CD4-positive, alpha-beta memory T cell (primary cell): ENCODE measurements at regions not wholly inside any gene's neighbourhood (a gene's known extent, or its start where the extent isn't known, plus 50 kb on each side); places are given as distances from the start of the nearest gene placed in this dataset.

Source experiments
- CTCF ChIA-PET: fragments of 350-600 bp; sonication (Branson Sonifier 250); formaldehyde crosslinking; loops from one replicate; lab custom pipeline; 2021; ENCODE audit warnings: inconsistent platforms; ENCODE audit not compliant: partially characterized antibody; lab: Charles Lee
- POLR2A ChIA-PET: fragments of 350-600 bp; sonication (Branson Sonifier 250); formaldehyde crosslinking; loops from one replicate; lab custom pipeline; 2021; ENCODE audit not compliant: partially characterized antibody; lab: Charles Lee
- DNase-seq, 5 donors: peaks; one replicate each; pipeline versions ENCODE4 v3.0.0 to v3.0.0-alpha.2; 2020 to 2022; ENCODE audit warnings: mixed read lengths in 1 of 5
- H3K27ac ChIP-seq: one replicate; pipeline ENCODE4 v1.7.0; 2013; ENCODE audit warnings: low read depth, low read length
- H3K27me3 ChIP-seq: 2 replicates; pipeline ENCODE4 v1.7.0; 2013; ENCODE audit warnings: mild to moderate bottlenecking, low read length, moderate library complexity; ENCODE audit not compliant: insufficient read depth
- H3K36me3 ChIP-seq: 2 replicates; pipeline ENCODE4 v1.7.0; 2013; ENCODE audit warnings: mild to moderate bottlenecking, low read length, moderate library complexity; ENCODE audit not compliant: insufficient read depth
- H3K4me1 ChIP-seq: 2 replicates; pipeline ENCODE4 v1.7.0; 2013; ENCODE audit warnings: mild to moderate bottlenecking, low read length, moderate library complexity; ENCODE audit not compliant: insufficient read depth
- H3K4me3 ChIP-seq, 2 donors: one replicate each; pipeline ENCODE4 v1.7.0; 2013; ENCODE audit warnings: low read length in 2 of 2, mild to moderate bottlenecking in 1 of 2
- H3K9me3 ChIP-seq, 2 donors: one replicate each; pipeline ENCODE4 v1.7.0; 2013; ENCODE audit warnings: low read length in 2 of 2, control low read depth in 1 of 2; ENCODE audit not compliant: control insufficient read depth in 1 of 2
- H3K27ac Mint-ChIP-seq, 7 donors: one replicate each; pipeline ENCODE4 v1.8.0; 2020 to 2021; ENCODE audit warnings: mixed read lengths in 7 of 7, mild to moderate bottlenecking in 6 of 7, inconsistent platforms in 3 of 7, moderate library complexity in 3 of 7
- H3K27me3 Mint-ChIP-seq, 2 donors: one replicate each; pipeline ENCODE4 v1.8.0; 2020 to 2021; ENCODE audit warnings: mixed read lengths in 2 of 2
- H3K36me3 Mint-ChIP-seq, 2 donors: one replicate each; pipeline ENCODE4 v1.8.0; 2020 to 2021; ENCODE audit warnings: mixed read lengths in 2 of 2, inconsistent platforms in 1 of 2, mild to moderate bottlenecking in 1 of 2
- H3K4me1 Mint-ChIP-seq, 4 donors: one replicate each; pipeline ENCODE4 v1.8.0; 2020 to 2021; ENCODE audit warnings: mixed read lengths in 4 of 4, mild to moderate bottlenecking in 1 of 4
- H3K4me3 Mint-ChIP-seq, 8 donors: one replicate each; pipeline ENCODE4 v1.8.0; 2020 to 2021; ENCODE audit warnings: mixed read lengths in 8 of 8, mild to moderate bottlenecking in 7 of 8, moderate library complexity in 6 of 8, inconsistent platforms in 3 of 8
- H3K9me3 Mint-ChIP-seq, 8 donors: one replicate each; pipeline ENCODE4 v1.8.0; 2020 to 2021; ENCODE audit warnings: mixed read lengths in 8 of 8, mild to moderate bottlenecking in 5 of 8, inconsistent platforms in 3 of 8, moderate library complexity in 1 of 8
- intact Hi-C: fragments of 100-400 bp; cut with micrococcal nuclease; formaldehyde crosslinking; loops from one replicate; pipeline ENCODE4 v1.15.1; 2023

DNA sequence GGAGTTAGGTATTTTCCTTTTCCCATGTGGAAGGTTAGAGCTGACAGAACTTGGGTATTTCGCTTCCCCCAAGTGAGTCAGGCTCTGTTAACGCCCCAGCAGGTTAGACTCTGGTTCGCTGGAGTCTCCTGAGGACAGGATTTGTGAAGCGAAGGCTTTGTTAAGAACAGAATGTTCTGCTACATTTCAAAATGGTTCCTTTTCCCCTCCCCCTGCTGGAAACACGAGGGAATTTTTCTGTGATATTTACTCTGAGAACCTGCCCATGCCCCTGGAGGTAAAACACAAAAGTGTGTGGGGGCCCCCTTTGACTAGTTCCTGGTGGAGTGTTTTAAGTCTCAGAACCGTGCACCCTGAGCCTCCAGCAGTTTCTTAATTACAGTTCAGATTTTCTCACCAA lies 731.4 kb upstream of the CITED2 start:
- ChIA-PET CTCF (no interaction called here), POLR2A (no interaction called here)
- Histone ChIP-seq H3K4me1 (no peaks in the 10 kb centered on the region), H3K27ac (no peak overlapping the region), H3K27me3 (no peaks in the 10 kb centered on the region), H3K36me3 (no peaks in the 10 kb centered on the region), H3K9me3 (no peaks in the 10 kb centered on the region), H3K4me3 (no peak overlapping the region)
- Mint-ChIP-seq H3K4me1 (peaks cover 0 to 4% (median 0%) of the 10 kb centered on the region in 4 donors), H3K27ac (no peak overlapping the region), H3K27me3 (peaks cover 0 to 6% of the 10 kb centered on the region in 2 donors), H3K4me3 (no peak overlapping the region), H3K9me3 (no peaks in the 10 kb centered on the region), H3K36me3 (no peaks in the 10 kb centered on the region)
- DNase-seq, result peak in 1 of 5 donors; percentile 1
- intact Hi-C loops, result loop anchor here (10.0 kb wide), 1 partner anchor 731 kb away; the partner anchor contains the start of gene CITED2

DNA sequence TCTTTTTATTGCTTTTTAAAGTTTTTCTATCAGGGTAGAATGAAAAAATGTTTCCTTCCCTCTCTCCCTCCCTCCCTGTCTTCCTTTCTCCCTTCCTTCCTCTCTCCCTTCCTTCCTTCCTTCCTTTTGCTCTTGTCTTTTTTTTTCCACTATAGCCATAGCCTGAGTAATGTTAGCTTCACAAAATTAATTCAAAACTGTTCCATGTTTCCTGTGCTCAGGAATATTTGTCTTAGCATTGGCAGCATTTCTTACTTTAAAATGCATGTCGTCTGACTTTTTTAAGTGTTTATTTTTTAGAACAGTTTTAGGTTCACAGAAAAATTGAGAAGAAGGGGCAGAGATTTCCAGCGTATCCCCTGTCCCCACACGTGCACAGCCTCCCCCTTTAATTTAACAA lies 730.8 kb upstream of the CITED2 start:
- ChIA-PET POLR2A (no interaction called here), CTCF (no interaction called here)
- peaks cover 0 to 4% of the 10 kb centered on the region in 2 donors for H3K27me3 Mint-ChIP-seq
- H3K27ac Mint-ChIP-seq, result no peak overlapping the region
- H3K4me1 Mint-ChIP-seq, result peaks cover 0 to 4% (median 0%) of the 10 kb centered on the region in 4 donors
- H3K27me3 ChIP-seq, result no peaks in the 10 kb centered on the region
- no peak for DNase-seq
- no peaks in the 10 kb centered on the region for H3K9me3 ChIP-seq
- H3K4me1 ChIP-seq, result no peaks in the 10 kb centered on the region
- H3K4me3 Mint-ChIP-seq, result no peak overlapping the region
- no peak overlapping the region for H3K27ac ChIP-seq
- intact Hi-C loops, result loop anchor here (10.0 kb wide), 1 partner anchor 730 kb away; the partner anchor contains the start of gene CITED2
- H3K9me3 Mint-ChIP-seq, result no peaks in the 10 kb centered on the region
- H3K4me3 ChIP-seq, result no peak overlapping the region
- H3K36me3 ChIP-seq, result no peaks in the 10 kb centered on the region
- H3K36me3 Mint-ChIP-seq, result no peaks in the 10 kb centered on the region

DNA sequence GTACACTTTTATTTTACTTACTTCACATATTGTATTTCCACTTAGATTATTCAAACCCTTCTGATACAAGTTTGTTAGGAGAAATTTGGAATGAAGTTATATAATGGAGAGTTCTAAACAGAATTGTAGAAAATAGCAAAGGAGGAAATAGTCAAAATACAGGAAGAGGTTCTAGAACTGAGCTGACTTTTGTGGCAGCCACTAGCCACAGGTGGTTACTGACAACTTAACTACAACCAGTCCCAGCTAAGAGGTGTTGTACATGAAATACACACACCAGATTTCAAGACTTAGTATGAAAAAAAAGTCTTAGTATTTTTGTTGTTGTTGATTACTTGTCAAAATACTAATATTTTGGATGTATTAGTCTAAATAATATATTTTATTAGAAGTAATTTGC lies 727.4 kb upstream of the CITED2 start:
- no peaks in the 10 kb centered on the region for H3K9me3 Mint-ChIP-seq
- H3K27ac ChIP-seq, result no peak overlapping the region
- POLR2A ChIA-PET, result no interaction called here
- intact Hi-C loops, result loop anchor here (10.0 kb wide), 1 partner anchor 727 kb away; the partner anchor contains the start of gene CITED2
- no peaks in the 10 kb centered on the region for H3K27me3 Mint-ChIP-seq
- no peaks in the 10 kb centered on the region for H3K27me3 ChIP-seq
- no peak overlapping the region for H3K4me3 ChIP-seq
- no peaks in the 10 kb centered on the region for H3K9me3 ChIP-seq
- no peak overlapping the region for H3K27ac Mint-ChIP-seq
- H3K4me1 Mint-ChIP-seq, result peaks cover 0 to 4% (median 0%) of the 10 kb centered on the region in 4 donors
- no peaks in the 10 kb centered on the region for H3K36me3 ChIP-seq
- DNase-seq, result no peak
- no peaks in the 10 kb centered on the region for H3K36me3 Mint-ChIP-seq
- H3K4me1 ChIP-seq, result no peaks in the 10 kb centered on the region
- CTCF ChIA-PET, result no interaction called here
- no peak overlapping the region for H3K4me3 Mint-ChIP-seq

DNA sequence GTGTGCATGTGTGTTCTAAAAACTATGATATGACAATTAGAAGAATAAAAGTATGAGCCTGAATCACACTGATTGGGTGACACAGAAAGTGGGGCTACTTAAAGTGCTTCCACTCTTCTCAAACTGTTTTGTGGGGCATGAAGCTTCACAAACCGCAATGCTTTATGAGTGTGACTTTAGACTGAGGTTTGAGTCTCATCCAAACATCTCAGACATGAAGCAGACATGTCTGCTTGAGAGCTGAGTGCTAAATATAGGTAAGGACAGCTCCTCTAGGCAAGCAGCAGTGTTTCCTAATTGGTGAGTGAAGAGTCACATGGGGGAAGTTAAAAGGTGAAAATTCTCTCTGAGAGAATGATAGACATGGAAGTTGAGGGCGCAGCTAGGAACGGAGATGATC lies 726.9 kb upstream of the CITED2 start:
- H3K4me1 Mint-ChIP-seq, result peaks cover 0 to 4% (median 0%) of the 10 kb centered on the region in 4 donors
- H3K36me3 Mint-ChIP-seq, result no peaks in the 10 kb centered on the region
- no peak overlapping the region for H3K27ac ChIP-seq
- H3K4me3 Mint-ChIP-seq, result peak overlapping the region in 1 of 8 donors; percentile 38
- no peaks in the 10 kb centered on the region for H3K9me3 ChIP-seq
- no peaks in the 10 kb centered on the region for H3K9me3 Mint-ChIP-seq
- POLR2A ChIA-PET, result no interaction called here
- no peak overlapping the region for H3K4me3 ChIP-seq
- CTCF ChIA-PET, result no interaction called here
- no peaks in the 10 kb centered on the region for H3K36me3 ChIP-seq
- H3K27me3 Mint-ChIP-seq, result no peaks in the 10 kb centered on the region
- H3K4me1 ChIP-seq, result no peaks in the 10 kb centered on the region
- H3K27ac Mint-ChIP-seq, result no peak overlapping the region
- intact Hi-C loops, result loop anchor here (10.0 kb wide), 1 partner anchor 727 kb away; the partner anchor contains the start of gene CITED2
- DNase-seq, result no peak
- no peaks in the 10 kb centered on the region for H3K27me3 ChIP-seq

DNA sequence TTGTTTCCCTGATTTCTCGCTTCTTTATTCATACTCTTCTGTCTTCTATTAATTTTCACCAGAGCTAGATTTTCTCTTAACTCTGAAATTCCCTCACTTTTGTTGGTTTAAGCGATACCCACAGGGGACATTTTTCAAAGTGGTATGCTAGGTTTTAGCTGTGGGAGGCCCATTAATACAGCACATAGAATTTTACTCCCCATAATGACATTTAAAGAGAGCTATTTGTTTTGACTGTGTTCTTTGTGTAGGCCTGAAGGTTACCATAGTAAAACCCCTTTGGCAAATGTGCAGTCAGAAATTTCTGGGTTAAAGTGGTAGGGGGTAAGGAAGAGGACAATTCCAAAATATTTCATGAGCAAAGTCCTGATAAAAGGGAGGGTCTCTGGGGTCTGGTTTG lies 721.1 kb upstream of the CITED2 start:
- H3K36me3 ChIP-seq, result no peaks in the 10 kb centered on the region
- DNase-seq, result no peak
- H3K27me3 Mint-ChIP-seq, result peaks cover 0 to 4% of the 10 kb centered on the region in 2 donors
- H3K36me3 Mint-ChIP-seq, result no peaks in the 10 kb centered on the region
- no peak overlapping the region for H3K27ac Mint-ChIP-seq
- H3K4me3 Mint-ChIP-seq, result no peak overlapping the region
- H3K4me1 ChIP-seq, result no peaks in the 10 kb centered on the region
- ChIA-PET POLR2A (no interaction called here), CTCF (no interaction called here)
- no peaks in the 10 kb centered on the region for H3K4me1 Mint-ChIP-seq
- intact Hi-C loops, result no loop called here
- H3K9me3 ChIP-seq, result no peaks in the 10 kb centered on the region
- H3K9me3 Mint-ChIP-seq, result peaks cover 0 to 2% (median 0%) of the 10 kb centered on the region in 8 donors
- H3K4me3 ChIP-seq, result no peak overlapping the region
- no peak overlapping the region for H3K27ac ChIP-seq
- no peaks in the 10 kb centered on the region for H3K27me3 ChIP-seq

DNA sequence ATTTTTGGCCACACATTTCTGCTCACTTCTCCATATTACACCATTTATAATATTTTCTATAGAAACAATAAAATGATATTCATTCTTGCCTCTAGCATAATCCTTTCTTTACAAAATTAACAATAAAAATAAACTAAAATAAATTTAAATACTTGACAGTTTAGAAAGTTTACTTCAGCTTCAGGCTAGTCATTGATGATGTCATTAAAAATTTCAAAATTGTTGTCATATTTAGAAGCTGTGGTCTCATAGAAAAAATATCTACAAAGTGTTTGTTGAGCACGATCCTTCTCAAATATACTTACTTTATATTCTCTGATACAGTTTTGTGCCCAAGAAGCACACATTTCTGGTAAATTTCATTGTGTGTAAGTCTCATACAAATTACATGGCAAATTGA lies 717.4 kb upstream of the CITED2 start:
- Histone ChIP-seq H3K4me3 (no peak overlapping the region), H3K27ac (no peak overlapping the region), H3K4me1 (no peaks in the 10 kb centered on the region), H3K36me3 (no peaks in the 10 kb centered on the region), H3K27me3 (no peaks in the 10 kb centered on the region), H3K9me3 (no peaks in the 10 kb centered on the region)
- ChIA-PET CTCF (no interaction called here), POLR2A (no interaction called here)
- Mint-ChIP-seq H3K36me3 (no peaks in the 10 kb centered on the region), H3K4me3 (no peak overlapping the region), H3K27ac (no peak overlapping the region), H3K9me3 (peaks cover 0 to 2% (median 0%) of the 10 kb centered on the region in 8 donors), H3K27me3 (peaks cover 3 to 4% of the 10 kb centered on the region in 2 donors), H3K4me1 (no peaks in the 10 kb centered on the region)
- intact Hi-C loops, result no loop called here
- no peak for DNase-seq

DNA sequence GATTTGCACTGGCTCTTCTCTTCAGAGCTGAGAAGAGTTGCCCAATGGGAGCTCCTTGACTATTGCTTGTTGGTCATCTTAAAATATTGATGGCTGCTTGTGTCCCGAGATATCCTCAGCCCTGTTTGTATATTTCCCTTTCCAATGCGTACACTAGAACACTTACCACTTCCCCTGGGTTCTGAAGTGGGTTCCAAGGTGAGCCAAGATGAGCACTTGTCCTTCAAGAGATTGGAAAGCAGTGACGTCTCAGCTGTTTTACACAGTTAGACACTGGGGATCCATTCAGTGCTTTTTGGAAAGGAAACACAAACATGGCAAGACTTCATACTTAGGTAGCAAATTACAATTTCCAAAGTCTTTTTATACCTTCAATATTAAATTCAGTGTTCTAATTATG lies 716.4 kb upstream of the CITED2 start:
- Histone ChIP-seq H3K36me3 (no peaks in the 10 kb centered on the region), H3K9me3 (no peaks in the 10 kb centered on the region), H3K27me3 (no peaks in the 10 kb centered on the region), H3K27ac (no peak overlapping the region), H3K4me1 (no peaks in the 10 kb centered on the region), H3K4me3 (no peak overlapping the region)
- ChIA-PET CTCF (no interaction called here), POLR2A (no interaction called here)
- Mint-ChIP-seq H3K27me3 (peaks cover 3 to 4% of the 10 kb centered on the region in 2 donors), H3K36me3 (no peaks in the 10 kb centered on the region), H3K9me3 (peaks cover 0 to 2% (median 0%) of the 10 kb centered on the region in 8 donors), H3K27ac (no peak overlapping the region), H3K4me1 (no peaks in the 10 kb centered on the region), H3K4me3 (no peak overlapping the region)
- DNase-seq, result no peak
- intact Hi-C loops, result no loop called here

DNA sequence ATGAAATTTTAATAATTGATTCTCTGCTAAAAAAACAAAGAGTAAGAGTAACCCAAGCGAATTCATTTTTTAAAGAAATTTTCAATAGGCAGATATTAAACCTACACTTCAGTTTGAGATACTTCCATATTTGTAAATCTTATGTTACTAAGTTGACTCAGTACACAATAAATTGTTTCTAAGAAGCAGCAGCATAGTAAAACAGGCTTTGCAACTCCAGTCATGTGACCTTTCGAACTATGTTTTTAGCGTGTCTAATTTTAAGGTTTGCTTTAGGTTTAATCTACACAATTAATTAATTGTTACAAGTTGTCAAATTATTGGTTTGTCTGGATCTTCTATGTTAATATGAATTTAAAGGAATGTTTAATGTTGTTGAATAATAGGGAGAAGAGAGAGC lies 708.9 kb upstream of the CITED2 start:
- no peak overlapping the region for H3K4me3 ChIP-seq
- Mint-ChIP-seq H3K27ac (no peak overlapping the region), H3K9me3 (no peaks in the 10 kb centered on the region), H3K4me3 (no peak overlapping the region), H3K4me1 (no peaks in the 10 kb centered on the region), H3K36me3 (no peaks in the 10 kb centered on the region), H3K27me3 (peaks cover 0 to 4% of the 10 kb centered on the region in 2 donors)
- DNase-seq, result no peak
- ChIA-PET CTCF (no interaction called here), POLR2A (no interaction called here)
- H3K4me1 ChIP-seq, result no peaks in the 10 kb centered on the region
- intact Hi-C loops, result no loop called here
- no peaks in the 10 kb centered on the region for H3K36me3 ChIP-seq
- H3K27me3 ChIP-seq, result no peaks in the 10 kb centered on the region
- H3K27ac ChIP-seq, result no peak overlapping the region
- H3K9me3 ChIP-seq, result no peaks in the 10 kb centered on the region
